H1 (cell line): ENCODE measurements at regions not wholly inside any gene's neighbourhood (a gene's known extent, or its start where the extent isn't known, plus 50 kb on each side); places are given as distances from the start of the nearest gene placed in this dataset.

ENCODE experiments used
- CHD7 ChIP-seq: fragments of 300-600 bp; sonication (generic); IDR thresholded peaks from 2 replicates; pipeline ENCODE4 v1.7.1; 2012; ENCODE audit warnings: low read length, moderate library complexity, mild to moderate bottlenecking, inconsistent platforms; ENCODE audit not compliant: insufficient replicate concordance
- NRF1 ChIP-seq: IDR thresholded peaks from 2 replicates; pipeline ENCODE4 v1.6.1; 2011; ENCODE audit warnings: mild to moderate bottlenecking, low read depth, low read length, improper control_type of control experiment
- TF ChIP-seq, protein P1 (sequence below): IDR thresholded peaks from 2 replicates; pipeline ENCODE4 v1.6.1; 2012; ENCODE audit warnings: inconsistent platforms

DNA sequence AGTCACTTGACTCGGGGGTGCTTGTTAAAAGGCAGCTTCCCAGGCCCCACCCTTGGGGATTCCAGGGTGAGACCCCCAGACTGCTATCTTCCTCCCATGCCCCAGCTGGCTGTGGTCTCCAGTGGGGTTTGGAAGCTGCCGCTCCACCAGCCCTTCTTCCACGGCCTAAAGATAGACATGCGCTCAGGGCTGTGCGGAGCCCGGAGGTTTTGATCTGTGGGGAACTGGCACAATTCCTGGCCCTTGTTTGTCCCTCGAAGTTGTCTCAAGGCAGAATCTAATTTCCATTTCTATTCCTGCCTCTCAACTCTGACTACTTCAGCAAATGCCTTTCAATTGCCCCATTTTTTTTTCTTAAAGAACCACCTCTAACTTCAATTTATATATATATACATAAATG is 120.7 kb upstream of the SRSF6 start (continued):
- TF ChIP-seq CHD7, result no peak
- TF ChIP-seq, protein P1, sequence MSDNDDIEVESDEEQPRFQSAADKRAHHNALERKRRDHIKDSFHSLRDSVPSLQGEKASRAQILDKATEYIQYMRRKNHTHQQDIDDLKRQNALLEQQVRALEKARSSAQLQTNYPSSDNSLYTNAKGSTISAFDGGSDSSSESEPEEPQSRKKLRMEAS, result no peak
- no peak for TF ChIP-seq NRF1
